ENCODE measurements at regions not wholly inside any gene's neighbourhood (a gene's known extent, or its start where the extent isn't known, plus 50 kb on each side); places are given as distances from the start of the nearest gene placed in this dataset.

- no peaks in the 10 kb centered on the region for H3K9me3 ChIP-seq (ENCODE audit: low read depth)
- no peaks in the 10 kb centered on the region for H3K27me3 ChIP-seq
- H3K4me1 ChIP-seq (ENCODE audit: low read depth) = no peaks in the 10 kb centered on the region
- TF ChIP-seq, protein P1, sequence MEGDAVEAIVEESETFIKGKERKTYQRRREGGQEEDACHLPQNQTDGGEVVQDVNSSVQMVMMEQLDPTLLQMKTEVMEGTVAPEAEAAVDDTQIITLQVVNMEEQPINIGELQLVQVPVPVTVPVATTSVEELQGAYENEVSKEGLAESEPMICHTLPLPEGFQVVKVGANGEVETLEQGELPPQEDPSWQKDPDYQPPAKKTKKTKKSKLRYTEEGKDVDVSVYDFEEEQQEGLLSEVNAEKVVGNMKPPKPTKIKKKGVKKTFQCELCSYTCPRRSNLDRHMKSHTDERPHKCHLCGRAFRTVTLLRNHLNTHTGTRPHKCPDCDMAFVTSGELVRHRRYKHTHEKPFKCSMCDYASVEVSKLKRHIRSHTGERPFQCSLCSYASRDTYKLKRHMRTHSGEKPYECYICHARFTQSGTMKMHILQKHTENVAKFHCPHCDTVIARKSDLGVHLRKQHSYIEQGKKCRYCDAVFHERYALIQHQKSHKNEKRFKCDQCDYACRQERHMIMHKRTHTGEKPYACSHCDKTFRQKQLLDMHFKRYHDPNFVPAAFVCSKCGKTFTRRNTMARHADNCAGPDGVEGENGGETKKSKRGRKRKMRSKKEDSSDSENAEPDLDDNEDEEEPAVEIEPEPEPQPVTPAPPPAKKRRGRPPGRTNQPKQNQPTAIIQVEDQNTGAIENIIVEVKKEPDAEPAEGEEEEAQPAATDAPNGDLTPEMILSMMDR (IDR thresholded peaks at IDR 0.05; ENCODE audit: low read depth, low read length) = no peak
- DNase-seq (ENCODE audit: low read depth in 1 of 2, low spot score in 1 of 2) = no peak
- H3K27ac ChIP-seq = no peak overlapping the region
- H3K36me3 ChIP-seq = no peaks in the 10 kb centered on the region
- no peak overlapping the region for H3K4me3 ChIP-seq
Observed at GRCh38 chr11:42255906-42256305, 796.5 kb upstream of the LRRC4C start.

DNA sequence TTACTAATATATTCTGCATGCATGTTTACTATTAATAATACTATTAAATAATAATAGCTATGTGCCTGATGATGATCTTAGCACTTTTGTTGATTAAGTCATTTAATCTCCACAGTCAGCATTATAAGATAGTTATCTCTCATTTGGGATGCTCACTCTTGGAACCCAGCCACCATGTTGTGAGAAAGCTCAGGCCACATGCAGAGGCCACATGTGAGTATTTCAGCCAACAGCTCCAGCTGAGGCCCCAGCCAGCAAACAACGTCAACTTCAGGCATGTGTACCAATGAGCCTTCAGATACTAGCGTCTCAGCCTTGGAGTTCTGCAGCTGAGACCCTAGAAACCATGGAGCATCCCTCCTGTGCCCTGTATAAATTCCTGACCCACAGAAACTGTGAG is 798.1 kb upstream of the LRRC4C start:
- no peak overlapping the region for H3K4me3 ChIP-seq
- TF ChIP-seq, protein P1 (IDR thresholded peaks at IDR 0.05; ENCODE audit: low read depth, low read length) = no peak
- DNase-seq (ENCODE audit: low read depth in 1 of 2, low spot score in 1 of 2) = no peak
- no peaks in the 10 kb centered on the region for H3K9me3 ChIP-seq (ENCODE audit: low read depth)
- H3K27me3 ChIP-seq = no peaks in the 10 kb centered on the region
- no peak overlapping the region for H3K27ac ChIP-seq
- no peaks in the 10 kb centered on the region for H3K36me3 ChIP-seq
- H3K4me1 ChIP-seq (ENCODE audit: low read depth) = no peaks in the 10 kb centered on the region

- H3K4me3 ChIP-seq = no peak overlapping the region
- TF ChIP-seq, protein P1 (IDR thresholded peaks at IDR 0.05; ENCODE audit: low read depth, low read length) = no peak
- DNase-seq (ENCODE audit: low read depth in 1 of 2, low spot score in 1 of 2) = no peak
- no peaks in the 10 kb centered on the region for H3K4me1 ChIP-seq (ENCODE audit: low read depth)
- no peak overlapping the region for H3K27ac ChIP-seq
- H3K27me3 ChIP-seq = no peaks in the 10 kb centered on the region
- no peaks in the 10 kb centered on the region for H3K9me3 ChIP-seq (ENCODE audit: low read depth)
- H3K36me3 ChIP-seq = no peaks in the 10 kb centered on the region
Observed at GRCh38 chr11:42265072-42265471, 805.6 kb upstream of the LRRC4C start.

DNA sequence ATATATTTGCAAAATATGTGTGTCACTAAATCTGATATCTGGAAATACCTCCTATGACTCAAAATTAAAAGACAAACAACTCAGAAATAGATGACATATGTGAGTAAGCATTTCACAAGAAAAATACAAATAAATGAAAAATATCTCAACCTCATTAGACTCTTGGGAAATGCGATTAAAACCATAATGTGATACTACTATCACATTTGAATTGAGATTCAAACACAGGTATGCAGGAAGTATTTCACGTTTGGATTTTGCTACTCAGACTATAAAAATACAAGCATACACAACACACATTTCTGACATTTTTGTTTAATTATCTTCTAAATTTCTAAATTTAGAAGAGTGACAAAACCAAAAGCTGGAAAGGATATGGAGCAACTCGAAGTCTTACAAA is 811.9 kb upstream of the LRRC4C start:
- peak in 1 of 2 donors; percentile 3 for DNase-seq (ENCODE audit: low read depth in 1 of 2, low spot score in 1 of 2)
- Histone ChIP-seq H3K27ac (no peak overlapping the region), H3K27me3 (no peaks in the 10 kb centered on the region), H3K36me3 (no peaks in the 10 kb centered on the region), H3K4me1 (ENCODE audit: low read depth) (no peaks in the 10 kb centered on the region), H3K9me3 (ENCODE audit: low read depth) (no peaks in the 10 kb centered on the region), H3K4me3 (no peak overlapping the region)
- TF ChIP-seq, protein P1 (IDR thresholded peaks at IDR 0.05; ENCODE audit: low read depth, low read length) = no peak

DNA sequence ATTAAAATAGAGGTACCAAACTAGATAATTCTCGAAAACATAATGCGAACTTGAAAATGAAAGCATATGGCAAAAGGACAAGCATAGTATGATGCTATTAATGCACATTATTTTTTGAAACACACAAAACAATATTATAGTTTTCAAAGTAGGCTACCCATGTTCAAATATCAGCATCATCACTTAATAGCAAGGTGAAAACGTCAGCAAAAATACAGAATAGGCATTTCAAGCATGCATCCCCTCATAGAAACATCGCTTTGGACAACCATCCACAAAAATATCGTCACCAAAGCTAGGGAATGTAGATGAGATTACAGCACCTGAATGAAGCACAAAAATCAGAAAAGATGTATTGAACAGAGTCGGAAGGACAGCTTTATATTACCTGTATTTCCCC is 814.5 kb upstream of the LRRC4C start:
- Histone ChIP-seq H3K27ac (no peak overlapping the region), H3K27me3 (no peaks in the 10 kb centered on the region), H3K9me3 (ENCODE audit: low read depth) (no peaks in the 10 kb centered on the region), H3K4me1 (ENCODE audit: low read depth) (no peaks in the 10 kb centered on the region), H3K36me3 (no peaks in the 10 kb centered on the region), H3K4me3 (no peak overlapping the region)
- TF ChIP-seq, protein P1 (IDR thresholded peaks at IDR 0.05; ENCODE audit: low read depth, low read length) = no peak
- DNase-seq (ENCODE audit: low read depth in 1 of 2, low spot score in 1 of 2) = no peak

DNA sequence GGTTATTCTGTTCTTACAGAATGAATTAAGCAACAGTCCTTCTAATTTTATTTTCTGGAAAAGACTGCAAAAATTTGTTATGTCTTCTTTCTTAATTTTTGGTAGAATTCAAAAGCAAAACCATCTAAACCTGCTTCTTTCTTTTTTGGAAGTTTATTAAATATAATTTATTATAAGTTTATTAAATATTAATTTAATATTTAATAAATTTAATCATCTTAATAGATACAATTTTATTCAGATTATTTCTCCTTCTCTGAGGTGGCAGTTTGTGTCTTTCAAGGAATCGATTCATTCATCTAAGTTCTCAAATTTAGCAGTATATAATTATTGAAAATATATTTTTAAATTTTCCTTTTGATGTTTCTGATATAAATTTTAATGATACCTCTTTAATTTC is 837.5 kb upstream of the LRRC4C start:
- Histone ChIP-seq H3K27me3 (no peaks in the 10 kb centered on the region), H3K4me3 (no peak overlapping the region), H3K27ac (no peak overlapping the region), H3K9me3 (ENCODE audit: low read depth) (no peaks in the 10 kb centered on the region), H3K36me3 (no peaks in the 10 kb centered on the region), H3K4me1 (ENCODE audit: low read depth) (no peaks in the 10 kb centered on the region)
- DNase-seq (ENCODE audit: low read depth in 1 of 2, low spot score in 1 of 2) = no peak
- TF ChIP-seq, protein P1 (IDR thresholded peaks at IDR 0.05; ENCODE audit: low read depth, low read length) = no peak

Measured in cardiac muscle cell (in vitro differentiated cells and primary cell).